ENCODE measurements at regions not wholly inside any gene's neighbourhood (a gene's known extent, or its start where the extent isn't known, plus 50 kb on each side); places are given as distances from the start of the nearest gene placed in this dataset.

DNA sequence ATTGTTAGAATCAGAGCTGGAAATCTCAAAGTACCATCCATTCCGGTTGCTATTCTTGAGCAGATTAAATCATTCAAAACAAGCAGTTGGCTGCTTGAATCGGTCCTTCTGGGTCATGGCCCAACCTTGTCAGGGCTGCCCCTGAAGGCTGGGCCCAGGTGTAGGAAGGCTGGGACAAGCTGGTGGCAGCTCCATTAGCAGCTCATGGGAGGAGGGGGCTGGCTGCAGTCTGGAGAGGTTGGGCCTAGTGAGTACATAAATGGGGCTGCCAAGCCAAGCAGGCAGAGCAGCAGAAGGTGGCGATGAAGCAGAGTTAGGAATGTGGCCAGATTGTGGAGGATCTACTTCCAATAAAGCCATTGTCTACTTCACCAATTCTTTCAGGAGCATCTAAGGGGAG, 81.4 kb downstream of the ADCYAP1 start:
- TF ChIP-seq POLR2A (IDR thresholded peaks at IDR 0.05; ENCODE audit: extremely low read depth, insufficient read length), result no peak
- TF ChIP-seq, protein P1, sequence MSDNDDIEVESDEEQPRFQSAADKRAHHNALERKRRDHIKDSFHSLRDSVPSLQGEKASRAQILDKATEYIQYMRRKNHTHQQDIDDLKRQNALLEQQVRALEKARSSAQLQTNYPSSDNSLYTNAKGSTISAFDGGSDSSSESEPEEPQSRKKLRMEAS (IDR thresholded peaks at IDR 0.05; ENCODE audit: low read depth, low read length), result no peak
